ENCODE measurements at regions not wholly inside any gene's neighbourhood (a gene's known extent, or its start where the extent isn't known, plus 50 kb on each side); places are given as distances from the start of the nearest gene placed in this dataset.

- Mint-ChIP-seq H3K27ac (ENCODE audit: unreplicated experiment) (no peak overlapping the region), H3K27me3 (ENCODE audit: low read depth) (no peaks in the 10 kb centered on the region), H3K9me3 (no peaks in the 10 kb centered on the region), H3K4me3 (no peak overlapping the region), H3K4me1 (no peaks in the 10 kb centered on the region), H3K36me3 (ENCODE audit: low read depth) (no peaks in the 10 kb centered on the region)
- DNase-seq (ENCODE audit: low read depth, low spot score) = no peak
- no peak for TF ChIP-seq CTCF (conservative IDR thresholded peaks at IDR 0.05)
Measured at GRCh38 chr7:156172638-156173037, 360.4 kb upstream of the SHH start.

- no peaks in the 10 kb centered on the region for H3K4me1 Mint-ChIP-seq
- peaks cover 6% of the 10 kb centered on the region for H3K27me3 Mint-ChIP-seq (ENCODE audit: low read depth)
- DNase-seq (ENCODE audit: low read depth, low spot score) = no peak
- H3K9me3 Mint-ChIP-seq = no peaks in the 10 kb centered on the region
- no peak for TF ChIP-seq CTCF (conservative IDR thresholded peaks at IDR 0.05)
- no peak overlapping the region for H3K4me3 Mint-ChIP-seq
- no peak overlapping the region for H3K27ac Mint-ChIP-seq (ENCODE audit: unreplicated experiment)
- no peaks in the 10 kb centered on the region for H3K36me3 Mint-ChIP-seq (ENCODE audit: low read depth)
Measured at GRCh38 chr7:156169474-156170370, 357.5 kb upstream of the SHH start.

GRCh38 chr7:156168434-156168833 lies 356.2 kb upstream of the SHH start:
- no peaks in the 10 kb centered on the region for H3K9me3 Mint-ChIP-seq
- peaks cover 19% of the 10 kb centered on the region for H3K27me3 Mint-ChIP-seq (ENCODE audit: low read depth)
- TF ChIP-seq CTCF (conservative IDR thresholded peaks at IDR 0.05) = no peak
- H3K27ac Mint-ChIP-seq (ENCODE audit: unreplicated experiment) = no peak overlapping the region
- H3K4me3 Mint-ChIP-seq = no peak overlapping the region
- H3K4me1 Mint-ChIP-seq = no peaks in the 10 kb centered on the region
- H3K36me3 Mint-ChIP-seq (ENCODE audit: low read depth) = no peaks in the 10 kb centered on the region
- DNase-seq (ENCODE audit: low read depth, low spot score) = no peak

GRCh38 chr7:156167987-156168386 lies 355.7 kb upstream of the SHH start:
- Mint-ChIP-seq H3K36me3 (ENCODE audit: low read depth) (no peaks in the 10 kb centered on the region), H3K27ac (ENCODE audit: unreplicated experiment) (no peak overlapping the region), H3K4me3 (no peak overlapping the region), H3K9me3 (no peaks in the 10 kb centered on the region), H3K27me3 (ENCODE audit: low read depth) (peaks cover 23% of the 10 kb centered on the region), H3K4me1 (no peaks in the 10 kb centered on the region)
- no peak for DNase-seq (ENCODE audit: low read depth, low spot score)
- TF ChIP-seq CTCF (conservative IDR thresholded peaks at IDR 0.05) = no peak

- no peak for DNase-seq (ENCODE audit: low read depth, low spot score)
- no peak for TF ChIP-seq CTCF (conservative IDR thresholded peaks at IDR 0.05)
- Mint-ChIP-seq H3K9me3 (no peaks in the 10 kb centered on the region), H3K36me3 (ENCODE audit: low read depth) (no peaks in the 10 kb centered on the region), H3K4me1 (no peaks in the 10 kb centered on the region), H3K27me3 (ENCODE audit: low read depth) (peaks cover 28% of the 10 kb centered on the region), H3K4me3 (no peak overlapping the region), H3K27ac (ENCODE audit: unreplicated experiment) (no peak overlapping the region)
Measured at GRCh38 chr7:156167417-156167807, 355.1 kb upstream of the SHH start.
